HG03439 (cell line): ENCODE measurements at regions not wholly inside any gene's neighbourhood (a gene's known extent, or its start where the extent isn't known, plus 50 kb on each side); places are given as distances from the start of the nearest gene placed in this dataset.

Source experiments
- ATAC-seq: cut with Tn5 transposase; IDR thresholded peaks from one replicate; pipeline ENCODE4 v1.9.1; 2021; ENCODE audit warnings: mild to moderate bottlenecking, moderate library complexity; ENCODE audit not compliant: unreplicated experiment

DNA sequence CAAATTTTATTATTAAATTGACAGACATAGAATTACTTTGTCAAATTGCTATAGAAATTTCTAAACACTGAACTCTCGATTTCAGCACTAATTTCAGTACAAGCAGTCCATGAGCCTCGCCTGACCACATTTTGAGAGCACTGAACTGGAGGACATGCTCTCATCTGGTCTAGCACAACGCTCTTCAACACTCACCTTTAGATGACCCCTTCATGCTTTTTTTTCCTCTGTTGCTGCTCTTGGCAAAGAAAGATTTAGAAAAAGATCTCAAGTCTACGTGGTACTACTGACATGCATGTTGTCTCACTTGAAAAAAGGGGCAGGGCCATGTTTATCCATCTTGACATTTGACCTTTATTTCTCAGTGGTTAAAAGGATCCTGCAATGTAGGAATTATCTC is 981.5 kb downstream of the DIAPH3 start:
- no peak for ATAC-seq

DNA sequence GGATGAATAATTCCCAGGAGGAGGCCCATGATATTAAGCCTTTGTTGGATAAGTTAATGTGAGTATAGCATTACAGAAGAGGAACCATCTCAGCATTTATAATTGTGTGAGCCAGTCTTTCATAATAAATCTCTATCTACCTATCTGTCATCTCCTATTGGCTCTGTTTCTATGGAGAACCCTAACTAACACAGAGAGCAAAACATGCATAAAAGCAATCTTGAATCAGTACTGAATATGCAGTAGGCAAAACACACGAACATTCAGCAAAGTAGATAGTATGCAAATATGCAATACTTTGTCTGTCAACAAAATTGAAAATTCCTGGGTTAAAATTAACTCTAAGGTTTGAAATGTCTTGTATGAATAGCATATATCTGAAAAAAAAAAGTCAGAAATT is 966.3 kb downstream of the DIAPH3 start:
- ATAC-seq, result no peak

DNA sequence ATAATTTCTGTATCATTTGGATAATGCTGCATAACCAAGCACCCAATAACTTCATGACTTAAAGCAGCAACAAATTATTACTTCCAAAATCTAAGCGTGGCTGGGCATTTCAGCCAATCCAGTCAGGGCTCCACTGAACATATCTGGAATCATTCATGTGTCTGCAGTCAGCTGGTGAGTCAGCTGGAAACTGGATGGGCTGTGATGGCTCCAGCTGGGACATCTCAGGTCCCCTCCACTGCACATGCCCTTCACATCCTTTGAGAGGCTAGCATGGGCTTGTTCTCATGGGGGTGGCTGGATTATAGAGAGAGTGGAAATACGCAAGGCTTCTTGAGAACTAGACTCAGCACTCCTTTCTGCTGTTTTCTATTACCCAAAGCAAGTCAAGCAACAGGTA is 961.9 kb downstream of the DIAPH3 start:
- ATAC-seq, result no peak

DNA sequence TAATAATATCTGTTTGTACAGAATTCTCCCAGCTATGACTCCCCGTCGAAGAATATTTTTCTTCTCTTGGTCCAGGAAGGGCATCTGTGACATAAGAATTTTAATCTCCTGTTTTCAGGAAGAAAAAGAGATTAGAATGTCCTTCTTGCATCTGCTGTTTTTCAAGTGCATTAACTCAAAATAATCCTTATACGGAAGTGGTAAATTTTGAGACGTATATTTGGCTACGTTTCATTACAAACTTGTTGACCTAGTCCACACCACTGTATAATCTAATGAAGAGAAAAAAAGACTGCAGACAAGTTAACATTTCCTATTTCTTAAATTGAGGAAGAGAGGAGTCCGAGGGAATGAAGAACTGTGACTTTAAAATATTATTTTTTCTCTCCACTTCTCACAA is 959.9 kb downstream of the DIAPH3 start:
- no peak for ATAC-seq

DNA sequence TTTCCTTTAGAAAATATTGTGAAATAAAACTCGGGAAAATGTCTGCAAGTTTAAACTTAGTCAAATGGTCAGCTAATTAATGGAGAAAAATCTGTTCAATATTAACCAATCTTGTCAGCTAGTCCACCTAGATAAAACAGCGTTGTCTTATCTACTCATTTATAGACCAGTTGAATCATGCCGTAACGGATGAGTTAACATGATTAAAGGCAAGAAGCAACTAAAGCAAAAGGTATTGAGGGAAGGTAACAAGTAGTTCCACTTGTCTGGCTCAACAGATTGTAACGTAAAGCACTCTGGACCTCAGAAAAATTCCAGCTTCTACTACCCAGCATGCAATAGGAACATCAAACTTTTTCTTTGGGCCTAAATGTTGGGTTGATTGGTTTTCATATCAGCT is 958.2 kb downstream of the DIAPH3 start:
- no peak for ATAC-seq

DNA sequence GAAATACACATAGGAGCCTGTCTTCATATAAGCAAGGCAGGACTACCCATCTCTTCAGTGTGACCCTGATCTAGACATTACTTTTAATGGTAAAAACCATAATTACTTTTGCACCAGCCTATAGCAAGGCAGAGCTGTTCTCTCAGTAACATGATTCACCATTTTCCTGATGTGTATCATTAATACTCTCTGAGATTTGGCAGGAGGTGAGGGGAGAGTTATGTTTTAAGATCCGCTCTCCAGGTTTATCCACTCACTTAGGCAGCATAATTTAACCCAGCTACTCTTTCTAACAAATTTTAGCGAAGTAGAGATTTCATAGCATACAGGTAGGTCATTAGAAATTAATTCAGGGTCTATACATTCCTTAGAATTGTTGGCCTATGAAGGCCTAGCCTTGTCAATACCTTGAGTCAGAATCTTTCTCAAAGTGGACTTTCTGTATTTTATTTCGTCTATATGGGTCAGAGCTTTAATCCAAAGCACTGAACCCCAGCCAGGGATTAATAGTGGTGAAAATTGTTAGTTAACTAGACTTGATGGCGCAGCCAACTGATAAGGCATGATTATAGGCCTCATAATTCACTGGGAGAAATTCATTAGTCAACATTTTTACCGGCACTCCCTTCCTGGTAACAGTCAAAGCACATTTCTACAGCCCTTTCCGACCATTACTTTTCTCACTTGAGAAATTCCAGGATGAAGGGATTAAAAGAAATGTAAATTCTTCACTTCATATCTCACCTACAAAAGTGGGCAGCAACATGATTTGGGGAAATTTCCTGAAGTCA is 955.1 kb downstream of the DIAPH3 start:
- ATAC-seq, result no peak

DNA sequence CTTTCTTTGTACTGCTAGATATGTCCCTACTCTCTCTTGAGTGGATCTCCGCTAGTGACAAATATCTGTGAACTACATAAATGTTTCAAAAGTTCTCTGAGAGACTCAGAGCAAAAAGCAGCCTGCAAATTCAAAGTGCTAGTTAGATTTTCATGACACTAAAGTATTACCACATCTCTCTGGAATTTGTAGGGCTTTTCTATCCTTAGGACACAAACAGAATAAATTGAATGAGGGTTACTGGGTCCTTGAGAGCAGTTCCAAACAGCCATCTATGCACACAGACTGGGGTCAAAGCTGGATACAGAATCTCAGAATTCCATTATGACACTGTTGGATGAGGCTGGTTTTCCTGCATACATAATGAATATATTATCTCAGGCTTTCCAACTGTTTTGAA is 953.2 kb downstream of the DIAPH3 start:
- no peak for ATAC-seq

DNA sequence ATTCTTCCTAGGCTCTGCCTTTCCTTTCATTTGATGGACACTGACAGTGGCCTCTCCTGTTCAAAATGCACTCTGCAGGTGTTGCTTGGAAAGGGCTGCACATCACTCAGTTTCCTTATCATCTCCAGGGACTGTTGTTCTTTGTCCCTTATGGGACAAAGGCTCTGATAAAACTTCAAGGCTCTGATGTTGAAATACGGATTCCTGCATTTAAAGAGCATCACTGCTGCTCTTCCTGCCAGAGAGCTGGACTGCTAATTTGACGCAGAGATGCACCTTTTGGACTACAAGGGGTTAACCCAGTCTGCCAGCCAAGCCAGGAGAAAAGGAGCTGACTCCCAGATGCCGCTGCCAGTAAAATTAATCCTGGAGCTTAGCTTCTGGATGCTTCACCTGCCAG is 952.1 kb downstream of the DIAPH3 start:
- ATAC-seq, result no peak

DNA sequence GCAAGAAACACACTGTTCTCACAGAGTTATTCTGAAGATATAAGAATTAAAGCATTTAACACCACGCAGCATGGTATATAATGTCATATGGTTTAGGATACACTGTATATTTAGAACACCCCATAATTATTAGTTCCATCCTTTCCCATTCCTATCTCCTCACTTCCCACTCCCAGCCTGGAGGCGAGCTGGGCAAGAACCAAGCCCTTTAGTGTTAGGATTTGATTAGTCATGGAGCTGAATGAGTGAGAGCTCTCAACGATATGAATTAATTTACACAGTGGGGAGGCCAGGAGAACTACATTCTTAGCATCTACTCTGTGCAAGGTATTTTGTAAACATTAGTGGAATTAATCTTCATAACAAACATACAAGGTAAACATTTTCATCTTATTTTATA is 934.3 kb downstream of the DIAPH3 start:
- ATAC-seq, result no peak

DNA sequence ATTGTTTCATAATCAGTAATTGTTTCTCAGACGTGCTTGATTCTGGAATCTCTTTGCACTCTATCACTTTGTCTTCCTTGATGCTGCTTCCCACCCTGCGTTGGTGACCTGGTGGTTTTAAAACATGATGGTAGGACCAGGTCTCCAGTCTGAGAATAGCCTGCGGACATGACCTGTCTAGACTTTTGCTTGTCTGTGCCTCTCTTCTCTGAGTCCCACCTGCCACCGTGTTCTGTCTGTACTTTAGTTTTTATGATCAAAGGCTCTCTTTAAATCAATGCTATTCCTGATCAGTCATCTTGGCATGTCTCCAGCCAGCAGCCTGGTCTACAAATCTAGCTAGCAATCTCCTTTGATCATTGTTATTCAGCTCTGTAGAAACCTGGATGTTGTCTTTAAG is 933.9 kb downstream of the DIAPH3 start:
- no peak for ATAC-seq

DNA sequence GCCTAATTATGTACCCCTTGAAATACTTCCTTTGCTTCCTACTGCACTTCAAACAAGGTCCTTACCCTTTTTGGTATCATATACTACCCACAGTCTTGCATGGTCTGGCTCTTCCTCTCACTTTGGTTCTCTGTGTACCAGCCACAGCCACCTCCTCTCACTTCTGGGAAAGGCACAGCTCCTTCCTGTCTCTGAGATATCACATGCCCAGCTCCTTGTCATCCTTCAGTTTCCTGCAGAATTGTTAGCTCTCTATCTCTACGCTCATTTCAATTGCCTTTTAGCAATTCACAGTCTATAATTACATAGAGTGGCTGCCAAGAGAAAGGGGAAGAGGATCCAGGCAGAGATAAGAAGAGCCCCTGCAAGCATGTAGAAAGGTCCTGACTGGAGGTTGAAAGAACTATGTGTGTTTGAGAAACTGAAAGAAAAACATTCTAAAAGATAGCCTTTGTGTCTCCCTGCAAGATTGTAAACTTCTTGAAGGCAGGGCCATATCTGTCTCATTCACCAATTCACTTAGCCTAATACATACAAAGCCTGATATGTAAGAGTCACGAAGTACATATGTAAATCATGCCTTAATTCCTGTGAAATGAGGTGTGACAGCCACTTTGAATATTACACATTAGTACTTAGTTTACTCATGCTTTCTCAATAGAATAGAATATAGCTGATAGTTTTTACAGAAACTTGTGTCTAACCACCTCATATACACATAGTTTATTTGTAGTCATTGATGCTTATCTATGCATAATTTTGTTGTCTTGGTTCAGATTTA is 933.1 kb downstream of the DIAPH3 start:
- no peak for ATAC-seq

DNA sequence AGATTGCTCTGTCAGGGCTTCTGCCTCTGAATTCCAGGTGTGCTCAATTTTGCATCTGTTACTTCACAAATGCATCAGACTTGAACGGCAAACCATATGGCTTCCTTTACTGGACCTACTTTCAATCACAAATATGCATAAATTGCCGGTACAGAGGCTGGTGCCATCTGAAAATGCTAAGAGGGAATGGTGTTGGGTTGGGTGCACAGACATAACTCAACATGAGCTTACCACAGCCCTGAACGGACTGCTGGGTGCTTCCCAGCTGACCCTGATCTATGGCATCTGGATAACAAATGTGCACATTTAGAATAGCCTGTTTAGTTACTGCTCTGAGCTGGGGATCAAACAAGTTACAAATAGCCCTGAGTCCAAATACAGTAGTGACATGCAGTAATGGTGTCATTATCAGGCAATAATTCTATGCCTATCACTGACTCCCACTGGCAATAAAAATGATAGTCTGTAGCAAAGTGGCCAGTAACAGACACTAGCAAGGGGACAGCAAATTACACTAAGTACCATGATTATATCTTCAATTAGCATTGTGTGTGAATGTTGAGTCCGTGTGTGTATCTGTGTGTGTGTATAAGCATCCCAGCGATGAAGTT is 927.3 kb downstream of the DIAPH3 start:
- ATAC-seq, result no peak

DNA sequence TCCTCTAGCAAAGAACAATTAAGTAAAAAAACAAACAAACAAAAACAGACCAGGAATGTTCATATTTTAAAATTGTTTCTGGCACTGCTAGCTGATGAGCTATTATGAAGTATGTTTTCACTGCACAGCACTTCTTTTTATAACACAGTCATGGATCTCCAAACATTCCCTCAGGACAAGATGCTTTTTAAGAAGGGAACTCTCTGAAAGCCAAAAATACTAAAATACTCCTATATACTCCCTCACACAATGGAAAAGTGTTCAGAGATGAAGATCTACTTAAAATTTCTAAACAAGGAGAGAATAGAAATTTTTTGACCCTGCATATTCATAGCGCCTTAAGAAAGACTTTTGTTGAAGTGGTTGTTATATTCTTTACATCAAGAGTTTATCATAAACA is 926.8 kb downstream of the DIAPH3 start:
- ATAC-seq, result no peak

DNA sequence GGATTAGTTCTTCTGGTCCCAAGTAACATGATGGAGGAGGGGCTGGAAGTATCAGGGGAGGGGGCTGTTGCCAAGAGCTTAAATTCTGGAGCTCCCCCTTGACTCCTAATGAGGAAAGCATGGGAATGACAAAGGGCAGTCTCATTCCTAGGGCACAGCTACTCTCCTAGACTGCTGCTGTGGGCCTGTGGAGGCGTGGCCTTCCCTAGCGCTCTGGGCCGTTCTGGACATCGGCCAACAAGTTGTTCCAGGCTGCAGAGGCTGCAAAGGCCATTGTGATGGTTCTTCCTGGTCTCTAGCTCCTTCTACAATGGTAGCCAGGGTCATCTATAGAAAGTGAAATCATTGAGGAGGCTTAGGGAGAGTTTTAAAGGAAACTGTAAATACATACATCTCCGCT is 916.6 kb downstream of the DIAPH3 start:
- no peak for ATAC-seq

DNA sequence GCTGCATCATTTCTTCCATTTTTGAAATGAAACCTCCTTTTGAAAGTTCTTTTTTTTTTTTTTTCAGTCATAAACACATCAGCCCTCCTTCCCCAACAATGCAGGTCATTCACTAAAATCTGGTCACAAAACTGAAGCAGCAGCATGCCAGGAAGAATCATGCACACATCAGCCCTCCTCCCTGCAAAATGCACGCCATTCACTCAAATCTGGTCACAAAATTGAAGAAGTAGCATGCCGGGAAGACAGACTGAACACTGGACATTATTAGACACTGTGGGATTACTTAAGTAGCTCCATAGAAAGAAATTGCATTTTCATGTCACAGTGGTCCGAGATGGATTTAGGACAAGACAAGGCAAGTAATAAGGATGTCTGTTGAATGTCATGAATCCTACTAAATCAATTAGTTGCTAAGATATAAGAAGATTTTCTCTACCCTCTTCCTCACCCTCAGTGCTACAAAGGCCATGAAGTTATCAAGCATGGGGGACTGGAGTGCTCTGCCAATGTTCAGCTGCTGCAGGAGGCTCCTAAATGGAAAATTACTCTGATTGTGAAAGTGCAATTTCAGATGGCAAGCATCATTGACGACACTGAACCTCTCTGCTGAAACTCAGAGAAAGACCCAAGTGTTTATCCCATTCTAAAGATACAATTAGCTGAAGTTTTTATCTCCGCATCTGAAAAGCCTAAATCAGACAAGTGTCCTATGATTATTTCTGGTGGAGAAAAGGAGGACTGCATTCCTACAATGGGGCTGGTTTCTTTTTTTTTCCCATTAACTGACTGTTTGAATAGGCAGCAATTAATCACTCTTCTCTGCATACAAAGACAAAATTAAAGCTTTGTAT is 913.2 kb downstream of the DIAPH3 start:
- ATAC-seq, result no peak

DNA sequence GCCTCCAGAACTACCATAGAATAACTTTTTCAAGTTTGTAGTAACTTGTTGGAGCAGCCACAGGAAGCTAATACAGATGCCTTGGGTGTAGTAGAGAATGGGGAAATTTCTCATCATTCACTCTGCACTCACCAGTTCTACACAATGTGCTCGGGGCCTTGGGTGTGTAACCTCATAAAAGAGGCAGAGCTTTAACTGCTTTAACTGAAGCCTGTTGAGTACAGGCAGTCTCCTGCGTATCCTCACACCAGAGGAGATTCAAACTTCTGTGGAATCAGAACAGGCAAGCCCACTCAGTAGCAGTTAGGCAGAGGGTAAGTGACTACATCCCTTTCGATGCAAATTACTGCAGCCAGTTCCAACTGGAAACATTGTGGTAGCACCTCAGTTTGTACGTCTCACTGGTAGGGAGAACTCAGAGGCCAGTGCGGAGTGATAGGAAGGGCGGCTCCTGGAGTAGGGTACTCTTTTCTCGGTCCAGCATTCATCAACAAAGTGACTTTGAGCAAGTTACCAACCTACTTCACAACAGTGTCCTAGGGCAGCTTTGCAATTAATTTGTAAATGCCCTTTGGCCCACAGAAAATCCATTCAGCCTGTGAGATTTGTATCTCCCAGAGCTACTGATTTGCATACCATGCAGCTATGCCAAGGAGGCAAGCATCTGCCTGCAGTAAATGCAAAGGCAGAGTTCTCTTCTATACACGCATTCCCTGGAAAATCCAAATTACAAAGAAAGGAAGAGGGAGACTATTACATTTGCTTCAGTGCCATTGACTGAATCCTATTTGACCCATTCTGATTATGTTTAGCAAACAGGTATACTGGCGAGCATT is 904.3 kb downstream of the DIAPH3 start:
- ATAC-seq, result no peak

DNA sequence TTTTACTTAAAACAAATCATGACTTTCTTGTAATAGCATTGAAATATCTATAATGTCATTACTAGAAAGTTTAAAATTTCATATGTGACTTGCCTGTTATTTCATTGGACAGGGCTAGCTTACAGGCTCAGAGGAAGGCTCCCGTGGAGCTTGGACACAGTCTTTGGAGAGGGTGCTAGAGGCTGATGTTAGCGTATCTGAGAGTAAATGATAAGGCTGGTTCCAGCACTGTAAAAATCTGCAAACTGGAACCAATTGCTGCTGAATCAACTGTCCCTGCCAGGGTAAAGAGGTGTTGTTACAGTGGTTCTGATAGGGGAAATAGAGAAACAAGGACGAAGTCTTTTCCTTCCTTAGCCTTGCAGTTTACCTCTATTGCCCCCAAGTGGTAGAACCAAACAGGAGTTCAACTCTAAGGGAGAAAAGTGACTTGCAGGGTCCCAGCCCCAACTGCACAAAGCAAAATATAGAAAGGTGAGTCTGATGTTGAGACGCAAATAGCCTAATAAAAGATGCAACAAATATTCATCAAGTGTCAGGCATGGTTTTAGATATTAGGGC is 901.7 kb downstream of the DIAPH3 start:
- no peak for ATAC-seq

DNA sequence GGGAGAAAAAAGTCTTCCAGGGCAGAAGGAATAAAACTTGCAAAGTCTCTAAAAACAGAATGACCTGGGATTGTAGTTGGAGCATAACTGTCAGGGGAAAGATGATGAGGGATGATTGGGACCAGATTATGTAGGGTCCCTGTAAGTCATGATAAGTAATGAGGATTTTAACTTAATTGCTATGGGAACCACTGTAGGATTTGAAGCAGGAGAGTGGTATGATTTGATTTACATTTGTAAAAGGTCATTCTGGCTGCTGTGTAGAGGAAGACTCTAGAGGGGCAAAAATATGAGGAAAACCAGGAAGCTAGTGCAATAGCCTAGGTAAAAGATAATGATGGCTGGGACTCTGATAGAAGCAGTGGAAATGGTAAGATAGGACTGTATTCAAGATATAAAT is 900.2 kb downstream of the DIAPH3 start:
- ATAC-seq, result no peak

DNA sequence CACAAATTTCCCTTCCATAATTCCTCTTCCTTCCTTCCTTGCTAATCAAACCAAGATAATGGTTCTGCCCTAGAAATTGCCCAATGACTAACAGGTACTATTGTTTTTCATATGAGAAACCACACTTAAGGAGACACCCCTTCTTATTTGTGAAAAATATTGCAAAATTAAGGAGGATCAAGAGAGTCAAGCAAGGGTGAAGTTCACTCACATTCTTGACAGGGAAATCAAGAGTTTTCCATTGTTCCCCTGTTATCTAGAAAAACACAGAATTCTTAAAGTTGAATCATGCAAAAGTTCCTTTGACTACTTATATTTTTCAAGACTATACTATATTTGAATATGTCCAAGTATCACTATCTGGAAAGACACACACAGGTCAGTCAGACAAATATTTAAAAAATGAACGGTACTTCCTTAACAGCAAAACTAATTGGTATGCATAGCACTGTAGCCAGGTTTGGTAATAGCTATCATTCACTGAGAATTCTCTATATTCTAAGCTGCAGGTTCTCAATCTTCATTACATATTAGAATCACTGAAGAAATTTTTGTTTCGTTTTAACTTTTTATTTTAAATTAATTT is 897.2 kb downstream of the DIAPH3 start:
- ATAC-seq, result no peak

DNA sequence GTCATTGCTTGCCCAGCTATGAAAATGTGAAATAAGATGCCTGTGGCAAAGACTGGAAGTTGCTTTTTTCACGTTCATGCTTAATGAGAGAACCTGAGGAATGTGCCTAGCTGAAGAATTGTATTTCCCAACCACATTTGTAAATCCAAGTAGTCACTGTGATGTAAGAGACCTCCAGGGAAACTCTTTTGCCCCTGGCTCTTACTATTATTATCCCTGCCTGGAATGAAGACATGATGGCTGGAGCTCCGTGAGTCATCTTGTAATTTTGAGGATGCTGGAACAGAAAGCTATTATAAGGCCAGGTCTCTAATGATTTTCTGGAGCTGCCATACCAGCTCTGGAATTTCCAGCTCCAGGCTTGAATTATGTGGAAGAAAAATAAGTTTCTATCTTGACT is 894.3 kb downstream of the DIAPH3 start:
- no peak for ATAC-seq
